ENCODE measurements at regions not wholly inside any gene's neighbourhood (a gene's known extent, or its start where the extent isn't known, plus 50 kb on each side); places are given as distances from the start of the nearest gene placed in this dataset.

GRCh38 chr7:94237417-94237816 lies 157.3 kb upstream of the COL1A2 start:
- H3K56ac ChIP-seq (replicated peaks; ENCODE audit: insufficient read length, low read depth, low read length), result no peak overlapping the region
- no peak overlapping the region for H2AK5ac ChIP-seq (ENCODE audit: low read depth, low read length)
- H3K23ac ChIP-seq (ENCODE audit: insufficient read length), result no peak overlapping the region
- WGBS, 2 experiments (ENCODE audit: extremely low coverage in 1 of 2, insufficient coverage in 1 of 2, insufficient read length in 1 of 2, insufficient replicate concordance in 2 of 2, low coverage in 1 of 2, low lambda C conversion rate in 2 of 2, missing lambda C conversion rate in 1 of 2), result 53% methylated on average over 3 of the region's 3 CpGs; no CpG with 5 or more reads in 1 of the 2 experiments
- no peaks in the 10 kb centered on the region for H3K36me3 ChIP-seq (ENCODE audit: control insufficient read depth in 2 of 4, insufficient read depth in 4 of 4, low read length in 3 of 4)
- H2AFZ ChIP-seq (ENCODE audit: low read length), result no peak overlapping the region
- ChIA-PET POLR2A (ENCODE audit: partially characterized antibody) (no interaction called here), CTCF (ENCODE audit: partially characterized antibody) (interaction anchor here (1.6 to 3.0 kb wide), 3 partner anchors 53 to 199 kb away, joined by 3 to 9 read pairs (median 4); partner anchors contain the start of gene COL1A2)
- H4K91ac ChIP-seq (replicated peaks; ENCODE audit: insufficient read length, low read length), result no peak overlapping the region
- no peaks in the 10 kb centered on the region for H3K79me2 ChIP-seq (ENCODE audit: control insufficient read depth in 1 of 2, insufficient read depth in 2 of 2, low read length in 2 of 2)
- H3K27ac ChIP-seq (ENCODE audit: low read depth, low read length), result no peak overlapping the region
- FAIRE-seq (peak; percentile 71), DNase-seq (ENCODE audit: low read depth in 1 of 2, low spot score in 2 of 2) (no peak)
- H4K8ac ChIP-seq (ENCODE audit: extremely low read depth, insufficient read depth, low read length), result no peak overlapping the region
- H3K23me2 ChIP-seq (ENCODE audit: low read depth, low read length), result no peaks in the 10 kb centered on the region
- no peak overlapping the region for H2BK15ac ChIP-seq (ENCODE audit: low read length)
- no peaks in the 10 kb centered on the region for H3K4me1 ChIP-seq (replicated peaks in 1 of 4; ENCODE audit: control insufficient read depth in 3 of 4, insufficient read depth in 4 of 4, low read length in 3 of 4)
- no peaks in the 10 kb centered on the region for H4K20me1 ChIP-seq (replicated peaks in 1 of 2; ENCODE audit: control insufficient read depth in 1 of 2, insufficient read depth in 2 of 2, low read length in 2 of 2)
- no peak overlapping the region for H3K14ac ChIP-seq (ENCODE audit: insufficient read length)
- no peak overlapping the region for H3K18ac ChIP-seq (ENCODE audit: extremely low read depth, low read length)
- H3K4ac ChIP-seq (replicated peaks; ENCODE audit: insufficient read length, low read depth, low read length), result no peak overlapping the region
- no peak overlapping the region for H2BK5ac ChIP-seq (ENCODE audit: low read depth, low read length)
- H2BK20ac ChIP-seq (ENCODE audit: low read length), result no peak overlapping the region
- H2BK12ac ChIP-seq (ENCODE audit: low read depth, low read length), result no peak overlapping the region
- no peak overlapping the region for H4K5ac ChIP-seq (ENCODE audit: insufficient read length, low read depth, low read length)
- no peak overlapping the region for H3K4me2 ChIP-seq (ENCODE audit: insufficient read depth in 1 of 2, low read depth in 2 of 2, low read length in 2 of 2)
- H3K4me3 ChIP-seq (ENCODE audit: extremely low read depth in 1 of 4, insufficient read depth in 2 of 4, low read depth in 3 of 4, low read length in 4 of 4), result no peak overlapping the region
- H2BK120ac ChIP-seq (replicated peaks; ENCODE audit: low read depth, low read length), result no peak overlapping the region
- peaks cover 22 to 69% (median 42%) of the 10 kb centered on the region in 4 experiments for H3K27me3 ChIP-seq (replicated peaks in 1 of 4; ENCODE audit: control insufficient read depth in 3 of 4, extremely low read depth in 1 of 4, insufficient read depth in 3 of 4, low read length in 3 of 4)
- no peak overlapping the region for H3K9ac ChIP-seq (replicated peaks in 1 of 4; ENCODE audit: extremely low read depth in 1 of 4, low read depth in 3 of 4, low read length in 3 of 4)
- H3K79me1 ChIP-seq (ENCODE audit: low read depth, low read length), result no peaks in the 10 kb centered on the region
- H3K9me3 ChIP-seq (ENCODE audit: insufficient read depth in 2 of 2, low read depth in 1 of 2, low read length in 1 of 2), result no peaks in the 10 kb centered on the region
- no peak for TF ChIP-seq POLR2A (IDR thresholded peaks at IDR 0.05; ENCODE audit: control extremely low read depth in 1 of 2, low read depth in 2 of 2, low read length in 2 of 2)
- no peak for TF ChIP-seq KDM1A (IDR thresholded peaks at IDR 0.05; ENCODE audit: borderline replicate concordance, low read length)
- TF ChIP-seq NRF1 (IDR thresholded peaks at IDR 0.05; ENCODE audit: low read depth, low read length), result no peak
- no peak for TF ChIP-seq GABPA (IDR thresholded peaks at IDR 0.05; ENCODE audit: borderline replicate concordance, insufficient read depth, low read length)
- no peak for TF ChIP-seq HDAC2 (IDR thresholded peaks at IDR 0.05; ENCODE audit: borderline replicate concordance in 1 of 2, low read depth in 2 of 2, low read length in 2 of 2)
- TF ChIP-seq KDM4A (IDR thresholded peaks at IDR 0.05; ENCODE audit: low read depth, low read length, severe bottlenecking), result no peak
- TF ChIP-seq SIRT6 (IDR thresholded peaks at IDR 0.05; ENCODE audit: low read length), result no peak
- no peak for TF ChIP-seq SP1 (IDR thresholded peaks at IDR 0.05; ENCODE audit: low read depth, low read length)
- no peak for TF ChIP-seq CTBP2 (IDR thresholded peaks at IDR 0.05; ENCODE audit: borderline replicate concordance, insufficient read depth, insufficient read length, low read length)
- TF ChIP-seq EZH2 (IDR thresholded peaks at IDR 0.05; ENCODE audit: low read depth, low read length, severe bottlenecking), result no peak
- no peak for TF ChIP-seq CBX5 (IDR thresholded peaks at IDR 0.05; ENCODE audit: low read depth, low read length)
- no peak for TF ChIP-seq SP2 (IDR thresholded peaks at IDR 0.05; ENCODE audit: low read length)
- no peak for TF ChIP-seq EP300 (IDR thresholded peaks at IDR 0.05; ENCODE audit: borderline replicate concordance in 1 of 2, low read depth in 2 of 2, low read length in 2 of 2)
- TF ChIP-seq, protein P1, sequence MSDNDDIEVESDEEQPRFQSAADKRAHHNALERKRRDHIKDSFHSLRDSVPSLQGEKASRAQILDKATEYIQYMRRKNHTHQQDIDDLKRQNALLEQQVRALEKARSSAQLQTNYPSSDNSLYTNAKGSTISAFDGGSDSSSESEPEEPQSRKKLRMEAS (IDR thresholded peaks at IDR 0.05), result no peak
- TF ChIP-seq CREB1 (IDR thresholded peaks at IDR 0.05), result no peak

Data from H1 (cell line).